ENCODE measurements at regions not wholly inside any gene's neighbourhood (a gene's known extent, or its start where the extent isn't known, plus 50 kb on each side); places are given as distances from the start of the nearest gene placed in this dataset.

- Mint-ChIP-seq H3K9me3 (no peaks in the 10 kb centered on the region), H3K36me3 (ENCODE audit: low read depth) (no peaks in the 10 kb centered on the region), H3K27me3 (no peaks in the 10 kb centered on the region), H3K27ac (no peak overlapping the region), H3K4me1 (ENCODE audit: low read depth) (no peaks in the 10 kb centered on the region), H3K4me3 (no peak overlapping the region)
- intact Hi-C loops (cut with micrococcal nuclease): no loop called here
Measured at GRCh38 chr16:51357839-51358238, 206.8 kb upstream of the SALL1 start.

- Mint-ChIP-seq H3K27me3 (no peaks in the 10 kb centered on the region), H3K4me3 (no peak overlapping the region), H3K4me1 (ENCODE audit: low read depth) (no peaks in the 10 kb centered on the region), H3K27ac (no peak overlapping the region), H3K36me3 (ENCODE audit: low read depth) (no peaks in the 10 kb centered on the region), H3K9me3 (no peaks in the 10 kb centered on the region)
- intact Hi-C loops (cut with micrococcal nuclease): no loop called here
Measured at GRCh38 chr16:51355875-51356274, 204.8 kb upstream of the SALL1 start.

- Mint-ChIP-seq H3K4me1 (ENCODE audit: low read depth) (no peaks in the 10 kb centered on the region), H3K4me3 (no peak overlapping the region), H3K27ac (no peak overlapping the region), H3K27me3 (no peaks in the 10 kb centered on the region), H3K9me3 (no peaks in the 10 kb centered on the region), H3K36me3 (ENCODE audit: low read depth) (no peaks in the 10 kb centered on the region)
- intact Hi-C loops (cut with micrococcal nuclease): no loop called here
Measured at GRCh38 chr16:51355195-51355594, 204.1 kb upstream of the SALL1 start.

GRCh38 chr16:51353055-51353454 is 202.0 kb upstream of the SALL1 start:
- Mint-ChIP-seq H3K4me3 (no peak overlapping the region), H3K9me3 (no peaks in the 10 kb centered on the region), H3K4me1 (ENCODE audit: low read depth) (no peaks in the 10 kb centered on the region), H3K36me3 (ENCODE audit: low read depth) (no peaks in the 10 kb centered on the region), H3K27me3 (no peaks in the 10 kb centered on the region), H3K27ac (no peak overlapping the region)
- intact Hi-C loops (cut with micrococcal nuclease): no loop called here

- no peaks in the 10 kb centered on the region for H3K9me3 Mint-ChIP-seq
- H3K27me3 Mint-ChIP-seq: no peaks in the 10 kb centered on the region
- intact Hi-C loops (cut with micrococcal nuclease): no loop called here
- H3K27ac Mint-ChIP-seq: no peak overlapping the region
- no peaks in the 10 kb centered on the region for H3K36me3 Mint-ChIP-seq (ENCODE audit: low read depth)
- no peaks in the 10 kb centered on the region for H3K4me1 Mint-ChIP-seq (ENCODE audit: low read depth)
- no peak overlapping the region for H3K4me3 Mint-ChIP-seq
Measured at GRCh38 chr16:51349626-51350025, 198.6 kb upstream of the SALL1 start.

GRCh38 chr16:51343411-51343810 is 192.3 kb upstream of the SALL1 start:
- Mint-ChIP-seq H3K4me1 (ENCODE audit: low read depth) (no peaks in the 10 kb centered on the region), H3K36me3 (ENCODE audit: low read depth) (no peaks in the 10 kb centered on the region), H3K4me3 (no peak overlapping the region), H3K27ac (no peak overlapping the region), H3K27me3 (no peaks in the 10 kb centered on the region), H3K9me3 (no peaks in the 10 kb centered on the region)
- intact Hi-C loops (cut with micrococcal nuclease): no loop called here

GRCh38 chr16:51341204-51341603 is 190.1 kb upstream of the SALL1 start:
- Mint-ChIP-seq H3K27me3 (no peaks in the 10 kb centered on the region), H3K36me3 (ENCODE audit: low read depth) (no peaks in the 10 kb centered on the region), H3K9me3 (no peaks in the 10 kb centered on the region), H3K4me3 (no peak overlapping the region), H3K4me1 (ENCODE audit: low read depth) (no peaks in the 10 kb centered on the region), H3K27ac (no peak overlapping the region)
- intact Hi-C loops (cut with micrococcal nuclease): no loop called here

- Mint-ChIP-seq H3K9me3 (no peaks in the 10 kb centered on the region), H3K27ac (no peak overlapping the region), H3K27me3 (no peaks in the 10 kb centered on the region), H3K36me3 (ENCODE audit: low read depth) (no peaks in the 10 kb centered on the region), H3K4me1 (ENCODE audit: low read depth) (no peaks in the 10 kb centered on the region), H3K4me3 (no peak overlapping the region)
- intact Hi-C loops (cut with micrococcal nuclease): no loop called here
Measured at GRCh38 chr16:51337662-51338061, 186.6 kb upstream of the SALL1 start.

GRCh38 chr16:51328733-51329132 is 177.7 kb upstream of the SALL1 start:
- Mint-ChIP-seq H3K4me3 (no peak overlapping the region), H3K27me3 (no peaks in the 10 kb centered on the region), H3K27ac (no peak overlapping the region), H3K9me3 (peaks cover 15% of the 10 kb centered on the region), H3K36me3 (ENCODE audit: low read depth) (no peaks in the 10 kb centered on the region), H3K4me1 (ENCODE audit: low read depth) (no peaks in the 10 kb centered on the region)
- intact Hi-C loops (cut with micrococcal nuclease): no loop called here

- no peaks in the 10 kb centered on the region for H3K4me1 Mint-ChIP-seq (ENCODE audit: low read depth)
- no peaks in the 10 kb centered on the region for H3K36me3 Mint-ChIP-seq (ENCODE audit: low read depth)
- peaks cover 15% of the 10 kb centered on the region for H3K9me3 Mint-ChIP-seq
- H3K27ac Mint-ChIP-seq: no peak overlapping the region
- no peak overlapping the region for H3K4me3 Mint-ChIP-seq
- no peaks in the 10 kb centered on the region for H3K27me3 Mint-ChIP-seq
- intact Hi-C loops (cut with micrococcal nuclease): no loop called here
Measured at GRCh38 chr16:51327001-51327400, 175.9 kb upstream of the SALL1 start.

- Mint-ChIP-seq H3K27ac (no peak overlapping the region), H3K4me3 (no peak overlapping the region), H3K4me1 (ENCODE audit: low read depth) (no peaks in the 10 kb centered on the region), H3K9me3 (peaks cover 14% of the 10 kb centered on the region), H3K36me3 (ENCODE audit: low read depth) (no peaks in the 10 kb centered on the region), H3K27me3 (no peaks in the 10 kb centered on the region)
- intact Hi-C loops (cut with micrococcal nuclease): no loop called here
Measured at GRCh38 chr16:51326131-51326856, 175.2 kb upstream of the SALL1 start.

- Mint-ChIP-seq H3K4me1 (ENCODE audit: low read depth) (no peaks in the 10 kb centered on the region), H3K27ac (no peak overlapping the region), H3K27me3 (no peaks in the 10 kb centered on the region), H3K9me3 (no peaks in the 10 kb centered on the region), H3K4me3 (no peak overlapping the region), H3K36me3 (ENCODE audit: low read depth) (no peaks in the 10 kb centered on the region)
- intact Hi-C loops (cut with micrococcal nuclease): no loop called here
Measured at GRCh38 chr16:51321251-51321650, 170.2 kb upstream of the SALL1 start.

GRCh38 chr16:51317575-51317974 is 166.5 kb upstream of the SALL1 start:
- no peak overlapping the region for H3K4me3 Mint-ChIP-seq
- no peaks in the 10 kb centered on the region for H3K4me1 Mint-ChIP-seq (ENCODE audit: low read depth)
- H3K27ac Mint-ChIP-seq: no peak overlapping the region
- intact Hi-C loops (cut with micrococcal nuclease): no loop called here
- H3K36me3 Mint-ChIP-seq (ENCODE audit: low read depth): no peaks in the 10 kb centered on the region
- no peaks in the 10 kb centered on the region for H3K9me3 Mint-ChIP-seq
- no peaks in the 10 kb centered on the region for H3K27me3 Mint-ChIP-seq

GRCh38 chr16:51313198-51313597 is 162.1 kb upstream of the SALL1 start:
- H3K4me1 Mint-ChIP-seq (ENCODE audit: low read depth): no peaks in the 10 kb centered on the region
- no peaks in the 10 kb centered on the region for H3K9me3 Mint-ChIP-seq
- intact Hi-C loops (cut with micrococcal nuclease): no loop called here
- no peaks in the 10 kb centered on the region for H3K27me3 Mint-ChIP-seq
- no peak overlapping the region for H3K4me3 Mint-ChIP-seq
- H3K36me3 Mint-ChIP-seq (ENCODE audit: low read depth): no peaks in the 10 kb centered on the region
- H3K27ac Mint-ChIP-seq: no peak overlapping the region
